Thyroid gland (tissue), 4 donors: ENCODE measurements at regions not wholly inside any gene's neighbourhood (a gene's known extent, or its start where the extent isn't known, plus 50 kb on each side); places are given as distances from the start of the nearest gene placed in this dataset.

ENCODE experiments used
- POLR2A ChIP-seq, 2 donors: fragments of 450-650 bp; IDR thresholded peaks; one replicate each; pipeline ENCODE4 v1.6.1; 2017; ENCODE audit warnings: antibody characterized with exemption in 2 of 2, mild to moderate bottlenecking in 2 of 2, moderate library complexity in 1 of 2
- TF ChIP-seq, protein P1 (sequence below), 6 experiments: fragments of 200-600 bp in 3 of 6; fragments of 450-650 bp in 3 of 6; sonication (generic) in 3 of 6; IDR thresholded peaks; one replicate each; pipeline ENCODE4 v1.5.1; 2016 to 2019; ENCODE audit warnings: antibody characterized with exemption in 6 of 6, mild to moderate bottlenecking in 2 of 6, inconsistent platforms in 1 of 6, moderate library complexity in 1 of 6

DNA sequence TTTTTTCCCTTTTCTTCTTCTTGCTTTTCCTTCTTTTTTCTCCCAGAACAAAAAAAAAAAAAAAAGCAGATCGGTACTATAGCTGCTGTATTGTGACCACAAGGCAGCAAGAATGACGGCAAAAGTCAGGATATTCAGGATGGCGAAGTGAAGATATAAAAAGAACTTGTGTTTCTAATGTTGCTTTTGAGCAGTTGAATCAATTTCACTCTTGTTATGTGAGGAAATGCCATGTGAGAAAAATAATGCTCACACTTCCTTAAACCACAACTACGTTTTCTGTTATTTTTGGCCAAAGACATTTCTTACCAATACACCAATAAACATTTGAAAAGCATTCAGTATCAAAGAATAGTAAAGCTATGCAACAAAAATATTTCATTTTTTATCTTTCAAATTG, 510.5 kb downstream of the HACE1 start:
- TF ChIP-seq, protein P1, sequence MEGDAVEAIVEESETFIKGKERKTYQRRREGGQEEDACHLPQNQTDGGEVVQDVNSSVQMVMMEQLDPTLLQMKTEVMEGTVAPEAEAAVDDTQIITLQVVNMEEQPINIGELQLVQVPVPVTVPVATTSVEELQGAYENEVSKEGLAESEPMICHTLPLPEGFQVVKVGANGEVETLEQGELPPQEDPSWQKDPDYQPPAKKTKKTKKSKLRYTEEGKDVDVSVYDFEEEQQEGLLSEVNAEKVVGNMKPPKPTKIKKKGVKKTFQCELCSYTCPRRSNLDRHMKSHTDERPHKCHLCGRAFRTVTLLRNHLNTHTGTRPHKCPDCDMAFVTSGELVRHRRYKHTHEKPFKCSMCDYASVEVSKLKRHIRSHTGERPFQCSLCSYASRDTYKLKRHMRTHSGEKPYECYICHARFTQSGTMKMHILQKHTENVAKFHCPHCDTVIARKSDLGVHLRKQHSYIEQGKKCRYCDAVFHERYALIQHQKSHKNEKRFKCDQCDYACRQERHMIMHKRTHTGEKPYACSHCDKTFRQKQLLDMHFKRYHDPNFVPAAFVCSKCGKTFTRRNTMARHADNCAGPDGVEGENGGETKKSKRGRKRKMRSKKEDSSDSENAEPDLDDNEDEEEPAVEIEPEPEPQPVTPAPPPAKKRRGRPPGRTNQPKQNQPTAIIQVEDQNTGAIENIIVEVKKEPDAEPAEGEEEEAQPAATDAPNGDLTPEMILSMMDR (IDR thresholded peaks at IDR 0.05), result no peak
- no peak for TF ChIP-seq POLR2A (IDR thresholded peaks at IDR 0.05)
